ENCODE measurements at regions not wholly inside any gene's neighbourhood (a gene's known extent, or its start where the extent isn't known, plus 50 kb on each side); places are given as distances from the start of the nearest gene placed in this dataset.

DNA sequence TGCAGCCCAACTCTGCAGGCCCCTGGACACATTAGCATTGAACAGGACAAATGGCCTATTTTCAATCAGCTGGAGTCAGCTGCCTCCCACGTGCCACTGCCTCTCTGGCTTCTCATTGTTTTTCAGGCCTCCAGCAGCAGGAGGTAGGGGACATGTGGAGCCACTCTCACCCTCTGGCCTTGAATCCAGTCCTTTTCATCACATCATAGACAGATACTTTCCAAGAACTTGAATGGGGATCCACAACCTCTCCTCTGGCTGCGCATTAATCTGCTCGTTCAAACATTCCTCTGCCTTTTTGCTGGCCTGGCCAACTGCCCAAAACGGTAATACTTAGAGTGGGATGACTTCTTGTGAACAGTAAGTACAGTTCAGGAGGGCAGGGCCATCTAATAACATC, 592.3 kb downstream of the PKHD1 start (continued):
- no peak for TF ChIP-seq STAT1 (IDR thresholded peaks at IDR 0.05; ENCODE audit: unreplicated experiment)
- TF ChIP-seq ZNF331 (CRISPR knock-in tag; IDR thresholded peaks at IDR 0.05; ENCODE audit: low read depth), result no peak
- TF ChIP-seq, protein P1, sequence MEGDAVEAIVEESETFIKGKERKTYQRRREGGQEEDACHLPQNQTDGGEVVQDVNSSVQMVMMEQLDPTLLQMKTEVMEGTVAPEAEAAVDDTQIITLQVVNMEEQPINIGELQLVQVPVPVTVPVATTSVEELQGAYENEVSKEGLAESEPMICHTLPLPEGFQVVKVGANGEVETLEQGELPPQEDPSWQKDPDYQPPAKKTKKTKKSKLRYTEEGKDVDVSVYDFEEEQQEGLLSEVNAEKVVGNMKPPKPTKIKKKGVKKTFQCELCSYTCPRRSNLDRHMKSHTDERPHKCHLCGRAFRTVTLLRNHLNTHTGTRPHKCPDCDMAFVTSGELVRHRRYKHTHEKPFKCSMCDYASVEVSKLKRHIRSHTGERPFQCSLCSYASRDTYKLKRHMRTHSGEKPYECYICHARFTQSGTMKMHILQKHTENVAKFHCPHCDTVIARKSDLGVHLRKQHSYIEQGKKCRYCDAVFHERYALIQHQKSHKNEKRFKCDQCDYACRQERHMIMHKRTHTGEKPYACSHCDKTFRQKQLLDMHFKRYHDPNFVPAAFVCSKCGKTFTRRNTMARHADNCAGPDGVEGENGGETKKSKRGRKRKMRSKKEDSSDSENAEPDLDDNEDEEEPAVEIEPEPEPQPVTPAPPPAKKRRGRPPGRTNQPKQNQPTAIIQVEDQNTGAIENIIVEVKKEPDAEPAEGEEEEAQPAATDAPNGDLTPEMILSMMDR (conservative IDR thresholded peaks at IDR 0.05; ENCODE audit: low read depth in 2 of 2), result no peak
- TF ChIP-seq, protein P2, sequence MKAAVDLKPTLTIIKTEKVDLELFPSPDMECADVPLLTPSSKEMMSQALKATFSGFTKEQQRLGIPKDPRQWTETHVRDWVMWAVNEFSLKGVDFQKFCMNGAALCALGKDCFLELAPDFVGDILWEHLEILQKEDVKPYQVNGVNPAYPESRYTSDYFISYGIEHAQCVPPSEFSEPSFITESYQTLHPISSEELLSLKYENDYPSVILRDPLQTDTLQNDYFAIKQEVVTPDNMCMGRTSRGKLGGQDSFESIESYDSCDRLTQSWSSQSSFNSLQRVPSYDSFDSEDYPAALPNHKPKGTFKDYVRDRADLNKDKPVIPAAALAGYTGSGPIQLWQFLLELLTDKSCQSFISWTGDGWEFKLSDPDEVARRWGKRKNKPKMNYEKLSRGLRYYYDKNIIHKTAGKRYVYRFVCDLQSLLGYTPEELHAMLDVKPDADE (IDR thresholded peaks at IDR 0.05), result no peak
- TF ChIP-seq CREB1 (CRISPR knock-in tag; IDR thresholded peaks at IDR 0.05; ENCODE audit: low read depth), result no peak
- no peak for TF ChIP-seq ZNF114 (CRISPR knock-in tag; IDR thresholded peaks at IDR 0.05)

GRCh38 chr6:51495610-51496396, 591.6 kb downstream of the PKHD1 start:
- Mint-ChIP-seq H3K36me3 (ENCODE audit: low read depth) (no peaks in the 10 kb centered on the region), H3K27me3 (ENCODE audit: insufficient read depth, low read depth, poor library complexity) (no peaks in the 10 kb centered on the region), H3K4me1 (peaks cover 11% of the 10 kb centered on the region), H3K4me3 (no peak overlapping the region), H3K27ac (no peak overlapping the region), H3K9me3 (no peaks in the 10 kb centered on the region)
- no peaks in the 10 kb centered on the region for H3F3A ChIP-seq (replicated peaks; ENCODE audit: low read depth)
- no peaks in the 10 kb centered on the region for H3K79me2 ChIP-seq (replicated peaks; ENCODE audit: insufficient read depth)
- H3K4me2 ChIP-seq, result no peak overlapping the region
- H3K4me1 ChIP-seq (ENCODE audit: insufficient read depth), result no peaks in the 10 kb centered on the region
- H3K4me3 ChIP-seq, result no peak overlapping the region
- H4K20me1 ChIP-seq (replicated peaks; ENCODE audit: insufficient read depth), result no peaks in the 10 kb centered on the region
- peak overlapping the region; percentile 92 for H2AFZ ChIP-seq
- no peak for ATAC-seq
- no peak for DNase-seq (ENCODE audit: low spot score)
- H3K27ac ChIP-seq (ENCODE audit: low read depth), result no peak overlapping the region
- TF ChIP-seq POLR2AphosphoS5 (IDR thresholded peaks at IDR 0.05; ENCODE audit: low read depth) (no peak), ZNF114 (CRISPR knock-in tag; IDR thresholded peaks at IDR 0.05) (no peak), CREB1 (CRISPR knock-in tag; IDR thresholded peaks at IDR 0.05; ENCODE audit: low read depth) (no peak), EZH2 (IDR thresholded peaks at IDR 0.05; ENCODE audit: low read depth, unreplicated experiment) (no peak), ZNF462 (CRISPR knock-in tag; IDR thresholded peaks at IDR 0.05) (no peak), ZNF331 (CRISPR knock-in tag; IDR thresholded peaks at IDR 0.05; ENCODE audit: low read depth) (no peak), JUNB (IDR thresholded peaks at IDR 0.05; ENCODE audit: unreplicated experiment) (no peak), NANOG (IDR thresholded peaks at IDR 0.05; ENCODE audit: borderline replicate concordance) (no peak), EZH2phosphoT487 (IDR thresholded peaks at IDR 0.05; ENCODE audit: unreplicated experiment) (no peak)
- TF ChIP-seq, protein P1 (conservative IDR thresholded peaks at IDR 0.05; ENCODE audit: low read depth in 2 of 2), result no peak
- no peaks in the 10 kb centered on the region for H3K36me3 ChIP-seq (ENCODE audit: insufficient read depth)
- no peaks in the 10 kb centered on the region for H3K9me2 ChIP-seq (ENCODE audit: insufficient read depth)
- no peaks in the 10 kb centered on the region for H3K27me3 ChIP-seq (ENCODE audit: insufficient read depth)
